HUES48 (cell line): ENCODE measurements at regions not wholly inside any gene's neighbourhood (a gene's known extent, or its start where the extent isn't known, plus 50 kb on each side); places are given as distances from the start of the nearest gene placed in this dataset.
"Not testable (repeated sequence)": the region's sequence is repeated elsewhere in the genome, so short reads cannot be mapped to it uniquely, and the experiment has no call there.

Experiments used
- H3K27ac ChIP-seq: one replicate; pipeline ENCODE4 v1.7.0; 2013; ENCODE audit warnings: low read depth, low read length, inconsistent platforms
- H3K27me3 ChIP-seq: 2 replicates; pipeline ENCODE4 v1.6.1; 2013; ENCODE audit warnings: mild to moderate bottlenecking, low read length; ENCODE audit not compliant: control insufficient read depth, insufficient read depth
- H3K36me3 ChIP-seq: 2 replicates; pipeline ENCODE4 v1.6.1; 2013; ENCODE audit warnings: low read length; ENCODE audit not compliant: control insufficient read depth, insufficient read depth
- H3K4me1 ChIP-seq: 2 replicates; pipeline ENCODE4 v1.6.1; 2013; ENCODE audit warnings: mild to moderate bottlenecking, low read length; ENCODE audit not compliant: control insufficient read depth, insufficient read depth
- H3K4me3 ChIP-seq: 2 replicates; pipeline ENCODE4 v1.5.1; 2013; ENCODE audit warnings: mild to moderate bottlenecking, low read depth, low read length
- H3K9ac ChIP-seq: 2 replicates; pipeline ENCODE4 v1.6.1; 2013; ENCODE audit warnings: mild to moderate bottlenecking, low read depth, low read length, moderate library complexity
- H3K9me3 ChIP-seq: 2 replicates; pipeline ENCODE4 v1.6.1; 2013; ENCODE audit warnings: low read length; ENCODE audit not compliant: control insufficient read depth, insufficient read depth

GRCh38 chrX:144681501-144681900, 565.8 kb upstream of the SPANXN1 start:
- no peaks in the 10 kb centered on the region for H3K36me3 ChIP-seq
- no peak overlapping the region for H3K27ac ChIP-seq
- no peaks in the 10 kb centered on the region for H3K4me1 ChIP-seq
- no peak overlapping the region for H3K9ac ChIP-seq
- peaks cover 21% of the 10 kb centered on the region for H3K9me3 ChIP-seq
- no peaks in the 10 kb centered on the region for H3K27me3 ChIP-seq
- no peak overlapping the region for H3K4me3 ChIP-seq

- no peak overlapping the region for H3K4me3 ChIP-seq
- peaks cover 21% of the 10 kb centered on the region for H3K9me3 ChIP-seq
- no peaks in the 10 kb centered on the region for H3K27me3 ChIP-seq
- H3K9ac ChIP-seq: no peak overlapping the region
- H3K36me3 ChIP-seq: no peaks in the 10 kb centered on the region
- H3K4me1 ChIP-seq: no peaks in the 10 kb centered on the region
- no peak overlapping the region for H3K27ac ChIP-seq
Measured at GRCh38 chrX:144683247-144683646, 564.1 kb upstream of the SPANXN1 start.

GRCh38 chrX:144709841-144710240, 537.5 kb upstream of the SPANXN1 start:
- Histone ChIP-seq H3K36me3 (no peaks in the 10 kb centered on the region), H3K9me3 (peaks cover 5% of the 10 kb centered on the region; the same call in 1 of the 2 replicates), H3K27me3 (no peaks in the 10 kb centered on the region), H3K4me1 (no peaks in the 10 kb centered on the region), H3K27ac (no peak overlapping the region), H3K4me3 (no peak overlapping the region), H3K9ac (no peak overlapping the region)

- no peak overlapping the region for H3K27ac ChIP-seq
- H3K27me3 ChIP-seq: no peaks in the 10 kb centered on the region
- no peaks in the 10 kb centered on the region for H3K36me3 ChIP-seq
- no peak overlapping the region for H3K9ac ChIP-seq
- H3K9me3 ChIP-seq: peaks cover 15% of the 10 kb centered on the region; the same call in 1 of the 2 replicates
- no peak overlapping the region for H3K4me3 ChIP-seq
- no peaks in the 10 kb centered on the region for H3K4me1 ChIP-seq
Measured at GRCh38 chrX:144715337-144715736, 532.0 kb upstream of the SPANXN1 start.

- no peak overlapping the region for H3K9ac ChIP-seq
- no peak overlapping the region for H3K27ac ChIP-seq
- no peaks in the 10 kb centered on the region for H3K27me3 ChIP-seq
- H3K36me3 ChIP-seq: no peaks in the 10 kb centered on the region
- peaks cover 16% of the 10 kb centered on the region; the same call in 1 of the 2 replicates for H3K9me3 ChIP-seq
- H3K4me1 ChIP-seq: no peaks in the 10 kb centered on the region
- no peak overlapping the region for H3K4me3 ChIP-seq
Measured at GRCh38 chrX:144716187-144716586, 531.1 kb upstream of the SPANXN1 start.

- Histone ChIP-seq H3K9ac (no peak overlapping the region), H3K36me3 (no peaks in the 10 kb centered on the region), H3K27ac (no peak overlapping the region), H3K4me1 (no peaks in the 10 kb centered on the region), H3K4me3 (no peak overlapping the region), H3K27me3 (no peaks in the 10 kb centered on the region), H3K9me3 (peaks cover 16% of the 10 kb centered on the region; the same call in 1 of the 2 replicates)
Measured at GRCh38 chrX:144717682-144718081, 529.6 kb upstream of the SPANXN1 start.

- Histone ChIP-seq H3K27me3 (no peaks in the 10 kb centered on the region), H3K36me3 (no peaks in the 10 kb centered on the region)
Measured at GRCh38 chrX:144722307-144722706, 525.0 kb upstream of the SPANXN1 start.

GRCh38 chrX:144730471-144730870, 516.8 kb upstream of the SPANXN1 start:
- no peak overlapping the region for H3K27ac ChIP-seq
- H3K9ac ChIP-seq: no peak overlapping the region
- H3K4me1 ChIP-seq: no peaks in the 10 kb centered on the region
- no peaks in the 10 kb centered on the region for H3K36me3 ChIP-seq
- H3K27me3 ChIP-seq: no peaks in the 10 kb centered on the region
- peaks cover 57% of the 10 kb centered on the region for H3K9me3 ChIP-seq
- no peak overlapping the region for H3K4me3 ChIP-seq

More at GRCh38 chrX:144722307-144722706, 525.0 kb upstream of the SPANXN1 start:
- Histone ChIP-seq H3K9ac (no peak overlapping the region), H3K27ac (no peak overlapping the region), H3K9me3 (peaks cover 34% of the 10 kb centered on the region; the same call in 1 of the 2 replicates), H3K4me1 (no peaks in the 10 kb centered on the region), H3K4me3 (no peak overlapping the region)

GRCh38 chrX:144732588-144732987, 514.7 kb upstream of the SPANXN1 start:
- Histone ChIP-seq H3K27me3 (no peaks in the 10 kb centered on the region), H3K36me3 (no peaks in the 10 kb centered on the region), H3K9me3 (peaks cover 49% of the 10 kb centered on the region), H3K27ac (no peak overlapping the region), H3K4me3 (no peak overlapping the region), H3K9ac (no peak overlapping the region), H3K4me1 (no peaks in the 10 kb centered on the region)

GRCh38 chrX:144738246-144738645, 509.1 kb upstream of the SPANXN1 start:
- H3K4me1 ChIP-seq: no peaks in the 10 kb centered on the region
- H3K4me3 ChIP-seq: no peak overlapping the region
- no peak overlapping the region for H3K27ac ChIP-seq
- no peak overlapping the region for H3K9ac ChIP-seq
- H3K36me3 ChIP-seq: no peaks in the 10 kb centered on the region
- no peaks in the 10 kb centered on the region for H3K27me3 ChIP-seq
- peaks cover 33% of the 10 kb centered on the region for H3K9me3 ChIP-seq

GRCh38 chrX:144768540-144768939, 478.8 kb upstream of the SPANXN1 start:
- Histone ChIP-seq H3K4me3 (no peak overlapping the region), H3K36me3 (no peaks in the 10 kb centered on the region), H3K27me3 (no peaks in the 10 kb centered on the region)

GRCh38 chrX:144783528-144783927, 463.8 kb upstream of the SPANXN1 start:
- not testable (repeated sequence) for H3K9ac ChIP-seq, H3K27me3 ChIP-seq, H3K4me1 ChIP-seq, H3K4me3 ChIP-seq, H3K36me3 ChIP-seq, H3K27ac ChIP-seq
- peaks cover 21% of the 10 kb centered on the region for H3K9me3 ChIP-seq

More at GRCh38 chrX:144768540-144768939, 478.8 kb upstream of the SPANXN1 start:
- Histone ChIP-seq H3K9ac (no peak overlapping the region), H3K4me1 (no peaks in the 10 kb centered on the region), H3K9me3 (peaks cover 25% of the 10 kb centered on the region), H3K27ac (no peak overlapping the region)
